B cell (primary cell): ENCODE measurements at regions not wholly inside any gene's neighbourhood (a gene's known extent, or its start where the extent isn't known, plus 50 kb on each side); places are given as distances from the start of the nearest gene placed in this dataset.

Source experiments
- ATAC-seq: fragments of 200-7000 bp; cut with Tn5 transposase; one replicate; pipeline ENCODE4 v1.10.0; 2021; ENCODE audit warnings: low read depth, mild to moderate bottlenecking, moderate number of reproducible peaks, moderate library complexity
- CTCF ChIA-PET: fragments of 350-600 bp; sonication (Branson Sonifier 250); formaldehyde crosslinking; loops from one replicate; lab custom pipeline; 2021; ENCODE audit warnings: antibody characterized with exemption, inconsistent platforms; lab: Charles Lee
- POLR2A ChIA-PET: fragments of 350-600 bp; sonication (Branson Sonifier 250); formaldehyde crosslinking; loops from one replicate; lab custom pipeline; 2021; ENCODE audit warnings: antibody characterized with exemption; lab: Charles Lee
- DNase-seq: peaks from one replicate; pipeline ENCODE4 v3.0.0; 2013
- H2AFZ ChIP-seq: 2 replicates; pipeline ENCODE4 v1.6.1; 2012; ENCODE audit warnings: mild to moderate bottlenecking, low read depth, low read length; ENCODE audit not compliant: insufficient read depth, poor library complexity, severe bottlenecking
- H3K27ac ChIP-seq, 2 donors: 1 replicate in 1 of 2; 2 replicates in 1 of 2; pipeline ENCODE4 v1.5.1; 2012 to 2013; ENCODE audit warnings: low read length in 2 of 2, mild to moderate bottlenecking in 2 of 2, moderate library complexity in 1 of 2
- H3K27me3 ChIP-seq, 4 experiments: fragments of 200-600 bp in 1 of 4; sonication (generic) in 1 of 4; replicated peaks in 1 of 4; 1 replicate in 2 of 4; 2 replicates in 2 of 4; pipeline versions ENCODE4 v1.6.1 to v1.7.0; 2013 to 2016; ENCODE audit warnings: low read length in 3 of 4, mild to moderate bottlenecking in 2 of 4, mixed read lengths in 1 of 4, moderate library complexity in 1 of 4; ENCODE audit not compliant: insufficient read depth in 4 of 4, control insufficient read depth in 3 of 4; ENCODE audit errors: control extremely low read depth in 1 of 4
- H3K36me3 ChIP-seq, 2 experiments: replicated peaks in 1 of 2; 1 replicate in 1 of 2; 2 replicates in 1 of 2; pipeline versions ENCODE4 v1.6.1 to v1.7.1; 2013; ENCODE audit warnings: low read length in 1 of 2; ENCODE audit not compliant: insufficient read depth in 2 of 2, control insufficient read depth in 1 of 2; ENCODE audit errors: control extremely low read depth in 1 of 2, extremely low read depth in 1 of 2
- H3K4me1 ChIP-seq, 2 donors: fragments of 200-600 bp in 1 of 2; sonication (generic) in 1 of 2; 1 replicate in 1 of 2; 2 replicates in 1 of 2; pipeline versions ENCODE4 v1.5.1 to v1.6.1; 2013 to 2017; ENCODE audit warnings: low read length in 2 of 2; ENCODE audit not compliant: control insufficient read depth in 2 of 2, insufficient read depth in 2 of 2
- H3K4me2 ChIP-seq: replicated peaks from 2 replicates; pipeline ENCODE3; 2012; ENCODE audit warnings: mild to moderate bottlenecking, low read depth, low read length; ENCODE audit not compliant: poor library complexity, severe bottlenecking
- H3K4me3 ChIP-seq, 5 experiments: fragments of 200-600 bp in 1 of 5; sonication (generic) in 1 of 5; 1 replicate in 3 of 5; 2 replicates in 2 of 5; pipeline versions ENCODE4 v1.5.1 to v1.7.0; 2011 to 2016; ENCODE audit warnings: low read length in 4 of 5, mild to moderate bottlenecking in 4 of 5, low read depth in 2 of 5, control low read depth in 1 of 5, moderate library complexity in 1 of 5; ENCODE audit not compliant: insufficient read depth in 1 of 5; ENCODE audit errors: control extremely low read depth in 1 of 5, extremely low read depth in 1 of 5
- H3K79me2 ChIP-seq: fragments of 200-600 bp; sonication (generic); one replicate; pipeline ENCODE4 v1.6.0; 2016; ENCODE audit warnings: low read length; ENCODE audit not compliant: control insufficient read depth, insufficient read depth
- H3K9ac ChIP-seq: fragments of 200-600 bp; sonication (generic); 2 replicates; pipeline ENCODE4 v1.6.1; 2017; ENCODE audit warnings: mild to moderate bottlenecking, low read length, moderate library complexity
- H3K9me3 ChIP-seq, 3 donors: one replicate each; pipeline versions ENCODE4 v1.6.1 to v1.7.1; 2013; ENCODE audit warnings: low read length in 2 of 3; ENCODE audit not compliant: control insufficient read depth in 2 of 3, insufficient read depth in 1 of 3; ENCODE audit errors: control extremely low read depth in 1 of 3
- H4K20me1 ChIP-seq: 2 replicates; pipeline ENCODE4 v1.6.0; 2012; ENCODE audit warnings: mild to moderate bottlenecking, low read length; ENCODE audit not compliant: insufficient read depth, control insufficient read depth, poor library complexity, severe bottlenecking
- H3K27ac Mint-ChIP-seq: one replicate; pipeline ENCODE4 v1.8.0; 2021; ENCODE audit warnings: mixed read lengths
- H3K27me3 Mint-ChIP-seq: one replicate; pipeline ENCODE4 v1.8.0; 2021; ENCODE audit warnings: mixed read lengths
- H3K4me1 Mint-ChIP-seq: one replicate; pipeline ENCODE4 v1.8.0; 2021; ENCODE audit warnings: mixed read lengths
- H3K4me3 Mint-ChIP-seq: one replicate; pipeline ENCODE4 v1.8.0; 2021; ENCODE audit warnings: mixed read lengths
- H3K9me3 Mint-ChIP-seq: one replicate; pipeline ENCODE4 v1.8.0; 2022; ENCODE audit warnings: mixed read lengths; ENCODE audit not compliant: insufficient read depth
- CTCF ChIP-seq: fragments of 200-600 bp; IDR thresholded peaks from one replicate; pipeline ENCODE4 v1.8.0; 2022; ENCODE audit warnings: antibody characterized with exemption, mild to moderate bottlenecking
- EZH2 ChIP-seq: IDR thresholded peaks from 2 replicates; pipeline ENCODE4 v1.6.1; 2012; ENCODE audit warnings: borderline replicate concordance, low read depth, mild to moderate bottlenecking, moderate library complexity, low read length; ENCODE audit not compliant: insufficient read depth, poor library complexity, severe bottlenecking
- WGBS: methylation state at CpG from one replicate; pipeline ENCODE4 v1.1.5; 2013; ENCODE audit warnings: missing lambda C conversion rate; ENCODE audit not compliant: insufficient coverage; 5-methylcytosine and 5-hydroxymethylcytosine counted together
- intact Hi-C: fragments of 100-400 bp; cut with micrococcal nuclease; formaldehyde crosslinking; loops from one replicate; pipeline ENCODE4 v1.10.0; 2022

DNA sequence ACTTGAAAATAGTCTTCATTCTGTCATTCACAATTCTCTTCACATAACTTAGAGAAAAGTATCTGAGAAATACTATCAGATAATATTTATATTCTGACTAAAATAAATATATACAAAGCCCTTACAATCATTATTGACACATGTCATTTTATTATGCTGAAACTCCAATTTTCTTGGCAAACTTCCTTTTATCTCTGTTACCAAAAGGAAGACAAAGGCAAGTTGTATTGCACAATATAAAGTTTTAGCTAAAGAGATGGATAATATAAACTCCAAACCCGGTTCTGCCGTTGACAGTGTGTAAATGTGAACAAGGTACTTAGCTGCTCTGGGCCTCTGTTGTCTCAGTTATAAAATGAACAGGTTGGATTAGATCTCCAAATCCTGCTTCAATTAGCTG lies 99.0 kb upstream of the MDFIC start:
- Histone ChIP-seq H4K20me1 (no peaks in the 10 kb centered on the region), H3K4me2 (no peak overlapping the region), H3K4me3 (no peak overlapping the region), H2AFZ (no peak overlapping the region), H3K36me3 (no peaks in the 10 kb centered on the region), H3K9ac (no peak overlapping the region), H3K9me3 (peaks cover 0 to 3% (median under 1%) of the 10 kb centered on the region in 3 donors), H3K4me1 (no peaks in the 10 kb centered on the region), H3K27ac (no peak overlapping the region), H3K79me2 (no peaks in the 10 kb centered on the region), H3K27me3 (no peaks in the 10 kb centered on the region)
- ChIA-PET CTCF (no interaction called here), POLR2A (no interaction called here)
- Mint-ChIP-seq H3K4me1 (no peaks in the 10 kb centered on the region), H3K9me3 (peaks cover 3% of the 10 kb centered on the region), H3K27me3 (peaks cover 5% of the 10 kb centered on the region), H3K4me3 (no peak overlapping the region), H3K27ac (no peak overlapping the region)
- no peak for TF ChIP-seq EZH2
- TF ChIP-seq CTCF = no peak
- intact Hi-C loops = no loop called here
- ATAC-seq (no peak), DNase-seq (no peak)
- WGBS = no CpG with 5 or more reads among the region's 2 CpGs

DNA sequence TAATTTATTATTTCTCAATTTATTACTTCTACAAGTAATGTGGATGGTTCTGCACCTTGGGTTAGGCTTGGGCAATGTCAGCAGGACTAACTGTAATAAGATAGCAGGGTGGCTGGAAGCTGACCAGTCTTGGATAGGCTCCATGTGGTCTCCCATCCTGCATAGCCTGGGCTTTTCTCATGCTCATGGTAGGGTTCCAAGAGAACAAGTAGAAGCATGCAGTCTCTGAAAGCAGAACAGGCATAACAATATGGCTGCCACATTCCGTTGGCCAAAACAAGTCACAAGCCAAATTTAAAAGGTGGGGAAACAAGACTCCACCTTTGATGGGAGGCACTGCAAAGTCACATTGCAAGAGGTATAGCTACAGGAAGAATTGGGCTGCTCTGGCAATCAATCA lies 98.6 kb upstream of the MDFIC start:
- no peak overlapping the region for H2AFZ ChIP-seq
- H3K9ac ChIP-seq = no peak overlapping the region

More for the DNA sequence above, 98.6 kb upstream of the MDFIC start:
- H3K27me3 ChIP-seq = no peaks in the 10 kb centered on the region
- H3K4me1 ChIP-seq = no peaks in the 10 kb centered on the region
- H3K27me3 Mint-ChIP-seq = peaks cover 5% of the 10 kb centered on the region
- no peaks in the 10 kb centered on the region for H3K36me3 ChIP-seq
- no peak overlapping the region for H3K27ac Mint-ChIP-seq
- H3K4me1 Mint-ChIP-seq = no peaks in the 10 kb centered on the region
- no peak overlapping the region for H3K27ac ChIP-seq
- no peak overlapping the region for H3K4me2 ChIP-seq
- H3K4me3 Mint-ChIP-seq = no peak overlapping the region
- intact Hi-C loops = no loop called here
- POLR2A ChIA-PET = no interaction called here
- H4K20me1 ChIP-seq = no peaks in the 10 kb centered on the region
- DNase-seq (no peak), ATAC-seq (no peak)
- CTCF ChIA-PET = no interaction called here
- H3K9me3 Mint-ChIP-seq = peaks cover 3% of the 10 kb centered on the region
- no peak for TF ChIP-seq CTCF
- TF ChIP-seq EZH2 = no peak
- H3K4me3 ChIP-seq = no peak overlapping the region
- WGBS = 100% methylated on average over 1 of the region's 1 CpG
- no peaks in the 10 kb centered on the region for H3K79me2 ChIP-seq
- peaks cover 0 to 6% (median 2%) of the 10 kb centered on the region in 3 donors for H3K9me3 ChIP-seq
